GM12878 (cell line): ENCODE measurements at regions not wholly inside any gene's neighbourhood (a gene's known extent, or its start where the extent isn't known, plus 50 kb on each side); places are given as distances from the start of the nearest gene placed in this dataset.

Source experiments
- ATAC-seq: fragments of 200-7000 bp; cut with Tn5 transposase; 3 replicates; pipeline ENCODE4 v1.9.1; 2020; ENCODE audit warnings: mild to moderate bottlenecking, moderate library complexity
- BruUV-seq: library from RNA; stranded (reverse); fragments of 400-500 nt; replicated peaks from 2 replicates; lab custom pipeline; 2021; lab: Mats Ljungman, UMichigan
- CTCF ChIA-PET: fragments of 300-600 bp; sonication (Branson Sonifier 250); formaldehyde crosslinking; extraction: SDS; loops from one replicate; lab custom pipeline; 2021; ENCODE audit warnings: inconsistent platforms; lab: Yijun Ruan, JAX
- POLR2A ChIA-PET: fragments of 350-600 bp; formaldehyde crosslinking; extraction: SDS; loops from one replicate; lab custom pipeline; 2021; ENCODE audit warnings: inconsistent platforms; lab: Charles Lee
- RAD21 ChIA-PET: fragments of 300-600 bp; sonication (Branson Sonifier 250); formaldehyde crosslinking; loops from one replicate; lab custom pipeline; 2023; ENCODE audit warnings: antibody characterized with exemption; ENCODE audit not compliant: unreplicated experiment; lab: Charles Lee
- SMC1A ChIA-PET: fragments of 300-600 bp; sonication (Branson Sonifier 250); formaldehyde crosslinking; loops from one replicate; lab custom pipeline; 2023; ENCODE audit not compliant: unreplicated experiment, uncharacterized antibody; lab: Charles Lee
- DNase-seq: peaks from one replicate; pipeline ENCODE4 v3.0.0-alpha.2; 2011; ENCODE audit warnings: low read depth, low spot score
- FAIRE-seq: peaks from 3 replicates; lab custom pipeline; 2011; peaks lifted over from hg19 to GRCh38; lab: Jason Lieb, UNC
- H2AFZ ChIP-seq: 2 replicates; pipeline ENCODE4 v1.6.0; 2011; ENCODE audit warnings: low read depth, low read length, control low read depth; ENCODE audit not compliant: control insufficient read depth
- H3K27ac ChIP-seq: 2 replicates; pipeline ENCODE4 v1.5.1; 2011; ENCODE audit warnings: control low read depth; ENCODE audit not compliant: control insufficient read depth, insufficient read depth
- H3K27me3 ChIP-seq, 2 experiments: replicated peaks in 1 of 2; 2 replicates each; pipeline versions ENCODE4 v1.6.0 to v1.6.1; 2011; ENCODE audit warnings: low read length in 1 of 2; ENCODE audit not compliant: control insufficient read depth in 2 of 2, insufficient read depth in 2 of 2
- H3K36me3 ChIP-seq, 2 experiments: 2 replicates each; pipeline ENCODE4 v1.5.1; 2011; ENCODE audit warnings: low read length in 1 of 2; ENCODE audit not compliant: control insufficient read depth in 2 of 2, insufficient read depth in 2 of 2
- H3K4me1 ChIP-seq: 2 replicates; pipeline ENCODE4 v1.6.1; 2011; ENCODE audit warnings: mild to moderate bottlenecking, low read length, moderate library complexity, mixed read lengths; ENCODE audit not compliant: control insufficient read depth, insufficient read depth
- H3K4me2 ChIP-seq: 2 replicates; pipeline ENCODE4 v1.6.0; 2011; ENCODE audit warnings: control low read depth; ENCODE audit not compliant: control insufficient read depth, insufficient read depth
- H3K4me3 ChIP-seq: fragments of 200-600 bp; sonication (generic); 2 replicates; pipeline ENCODE4 v1.5.1; 2016
- H3K79me2 ChIP-seq: 2 replicates; pipeline ENCODE4 v1.6.0; 2011; ENCODE audit warnings: low read length; ENCODE audit not compliant: control insufficient read depth, insufficient read depth
- H3K9ac ChIP-seq: 2 replicates; pipeline ENCODE4 v1.8.0; 2011; ENCODE audit warnings: low read length, control low read depth, mixed read lengths; ENCODE audit not compliant: control insufficient read depth, insufficient read depth
- H3K9me3 ChIP-seq: replicated peaks from 3 replicates; pipeline ENCODE4 v1.5.1; 2011; ENCODE audit warnings: mild to moderate bottlenecking, low read length; ENCODE audit not compliant: control insufficient read depth, insufficient read depth
- H4K20me1 ChIP-seq: 2 replicates; pipeline ENCODE4 v1.6.0; 2011; ENCODE audit not compliant: control insufficient read depth, insufficient read depth
- BACH1 ChIP-seq: fragments of 450-650 bp; IDR thresholded peaks from 2 replicates; pipeline ENCODE4 v1.6.1; 2017; ENCODE audit warnings: mild to moderate bottlenecking, borderline replicate concordance
- CHD2 ChIP-seq: IDR thresholded peaks from 2 replicates; pipeline ENCODE4 v1.6.1; 2011; ENCODE audit warnings: low read depth, low read length, improper control_type of control experiment, borderline replicate concordance
- CREB1 ChIP-seq: IDR thresholded peaks from 2 replicates; pipeline ENCODE4 v1.6.1; 2012; ENCODE audit warnings: low read depth, mild to moderate bottlenecking, inconsistent platforms
- ELK1 ChIP-seq: IDR thresholded peaks from 2 replicates; pipeline ENCODE4 v1.6.1; 2012; ENCODE audit warnings: low read depth, low read length, improper control_type of control experiment
- IKZF1 ChIP-seq: fragments of 450-650 bp; conservative IDR thresholded peaks from 2 replicates; pipeline ENCODE4 v1.6.1; 2017; ENCODE audit warnings: antibody characterized with exemption, mild to moderate bottlenecking
- MAX ChIP-seq: IDR thresholded peaks from 2 replicates; pipeline ENCODE4 v1.6.1; 2012; ENCODE audit warnings: low read depth, low read length, improper control_type of control experiment
- MYB ChIP-seq: fragments of 150-350 bp; IDR thresholded peaks from 2 replicates; pipeline ENCODE4 v1.6.1; 2014; ENCODE audit warnings: mild to moderate bottlenecking, low read depth, low read length, borderline replicate concordance
- NFIC ChIP-seq: IDR thresholded peaks from 2 replicates; pipeline ENCODE4 v1.6.1; 2012; ENCODE audit warnings: low read depth, mild to moderate bottlenecking, inconsistent platforms, low read length, moderate library complexity
- NKRF ChIP-seq: fragments of 450-650 bp; conservative IDR thresholded peaks from 2 replicates; pipeline ENCODE4 v1.6.1; 2017; ENCODE audit warnings: mild to moderate bottlenecking, moderate library complexity
- PAX5 ChIP-seq: IDR thresholded peaks from 2 replicates; pipeline ENCODE4 v1.6.1; 2011; ENCODE audit warnings: low read depth, low read length, borderline replicate concordance
- PAX8 ChIP-seq: fragments of 450-650 bp; IDR thresholded peaks from 2 replicates; pipeline ENCODE4 v1.6.1; 2017; ENCODE audit warnings: mild to moderate bottlenecking, moderate library complexity
- RELB ChIP-seq: fragments of 450-650 bp; IDR thresholded peaks from 2 replicates; pipeline ENCODE4 v1.6.1; 2017; ENCODE audit warnings: low read depth, mild to moderate bottlenecking, moderate library complexity
- SMC3 ChIP-seq: IDR thresholded peaks from 2 replicates; pipeline ENCODE4 v1.6.1; 2011; ENCODE audit warnings: low read length, improper control_type of control experiment, borderline replicate concordance
- WRNIP1 ChIP-seq: IDR thresholded peaks from 2 replicates; pipeline ENCODE4 v1.6.1; 2011; ENCODE audit warnings: low read depth, low read length, improper control_type of control experiment, borderline replicate concordance
- ZBED1 ChIP-seq: IDR thresholded peaks from 2 replicates; pipeline ENCODE4 v1.6.1; 2016; ENCODE audit warnings: borderline replicate concordance
- ZNF384 ChIP-seq: IDR thresholded peaks from 2 replicates; pipeline ENCODE4 v1.6.1; 2012; ENCODE audit warnings: low read depth, mild to moderate bottlenecking, low read length, improper control_type of control experiment, borderline replicate concordance
- WGBS: methylation state at CpG from one replicate; pipeline ENCODE4 v1.1.6; 2016; ENCODE audit warnings: low lambda C conversion rate; ENCODE audit not compliant: insufficient replicate concordance, insufficient coverage; ENCODE audit errors: missing lambda C conversion rate; 5-methylcytosine and 5-hydroxymethylcytosine counted together
- in situ Hi-C: fragments of 300-500 bp; cut with MboI; formaldehyde crosslinking; loops from 9 replicates; pipeline ENCODE4 v1.14.3; 2018; ENCODE audit warnings: mixed read lengths
- intact Hi-C: fragments of 100-400 bp; cut with micrococcal nuclease; formaldehyde crosslinking; loops from one replicate; pipeline ENCODE4 v1.14.2; 2022; ENCODE audit not compliant: unreplicated experiment

- no peak for TF ChIP-seq MAX
Measured at GRCh38 chr4:135244056-135244455, 1042.5 kb upstream of the PABPC4L start (continued).

- DNase-seq: no peak
- Histone ChIP-seq H2AFZ (no peak overlapping the region), H3K27ac (no peak overlapping the region), H3K9me3 (no peaks in the 10 kb centered on the region), H3K9ac (no peak overlapping the region), H3K36me3 (no peaks in the 10 kb centered on the region), H3K4me2 (no peak overlapping the region), H3K4me3 (no peak overlapping the region), H3K4me1 (no peaks in the 10 kb centered on the region), H3K27me3 (no peaks in the 10 kb centered on the region), H4K20me1 (no peaks in the 10 kb centered on the region), H3K79me2 (no peaks in the 10 kb centered on the region)
- SMC1A ChIA-PET: no interaction called here
- BruUV-seq: no TSS peak
- WGBS: 1% methylated on average over 4 of the region's 4 CpGs
- intact Hi-C loops (no loop called here), in situ Hi-C loops (no loop called here)
- POLR2A ChIA-PET: no interaction called here
- CTCF ChIA-PET: no interaction called here
- ATAC-seq: no peak
- FAIRE-seq: no peak
- RAD21 ChIA-PET: no interaction called here
- no peak for TF ChIP-seq MYB
- TF ChIP-seq RELB: no peak
- no peak for TF ChIP-seq ZNF384
- TF ChIP-seq CREB1: no peak
- no peak for TF ChIP-seq NFIC
- no peak for TF ChIP-seq NKRF
- TF ChIP-seq PAX5: no peak
- no peak for TF ChIP-seq SMC3
- no peak for TF ChIP-seq BACH1
- TF ChIP-seq IKZF1: no peak
- TF ChIP-seq WRNIP1: no peak
- no peak for TF ChIP-seq ZBED1
- TF ChIP-seq PAX8: no peak
- no peak for TF ChIP-seq ELK1
- TF ChIP-seq CHD2: no peak
Measured at GRCh38 chr4:135240796-135241195, 1039.2 kb upstream of the PABPC4L start.
